Caco-2 (cell line): ENCODE measurements at regions not wholly inside any gene's neighbourhood (a gene's known extent, or its start where the extent isn't known, plus 50 kb on each side); places are given as distances from the start of the nearest gene placed in this dataset.
"Not testable (repeated sequence)": the region's sequence is repeated elsewhere in the genome, so short reads cannot be mapped to it uniquely, and the experiment has no call there.

Source experiments
- BruUV-seq: library from RNA; stranded (reverse); fragments of 400-500 nt; replicated peaks from 2 replicates; lab custom pipeline; 2021; lab: Mats Ljungman, UMichigan
- CTCF ChIA-PET: fragments of 300-600 bp; sonication (Branson Sonifier 250); formaldehyde crosslinking; loops from one replicate; lab custom pipeline; 2022; ENCODE audit warnings: antibody characterized with exemption; lab: Charles Lee
- POLR2A ChIA-PET: fragments of 300-600 bp; sonication (Branson Sonifier 250); formaldehyde crosslinking; loops from one replicate; lab custom pipeline; 2022; ENCODE audit warnings: antibody characterized with exemption; lab: Charles Lee
- DNase-seq, 2 experiments: peaks; one replicate each; pipeline versions ENCODE4 v3.0.0 to v3.0.0-alpha.2; 2020 to 2022
- H3K27me3 ChIP-seq: replicated peaks from 2 replicates; pipeline ENCODE4 v1.6.0; 2011; ENCODE audit warnings: low read length; ENCODE audit not compliant: control insufficient read depth, insufficient read depth
- H3K36me3 ChIP-seq: 2 replicates; pipeline ENCODE4 v1.5.1; 2011; ENCODE audit warnings: low read length; ENCODE audit not compliant: control insufficient read depth, insufficient read depth
- H3K4me1 ChIP-seq: fragments of 250-450 bp; sonication (Bioruptor Pico); 2 replicates; pipeline ENCODE4 v1.5.1; 2020; ENCODE audit warnings: mild to moderate bottlenecking
- H3K4me3 ChIP-seq: 2 replicates; pipeline ENCODE4 v1.5.1; 2011; ENCODE audit warnings: low read depth, mild to moderate bottlenecking, control low read depth, low read length
- H3K9me3 ChIP-seq: fragments of 250-450 bp; sonication (Bioruptor Pico); 2 replicates; pipeline ENCODE4 v1.5.1; 2020; ENCODE audit warnings: mild to moderate bottlenecking, moderate library complexity
- H3K27ac Mint-ChIP-seq: one replicate; pipeline ENCODE4 v1.8.0; 2022; ENCODE audit warnings: mixed read lengths; ENCODE audit not compliant: unreplicated experiment
- H3K27me3 Mint-ChIP-seq: one replicate; pipeline ENCODE4 v1.8.0; 2022; ENCODE audit warnings: mixed read lengths; ENCODE audit not compliant: insufficient read depth, unreplicated experiment
- H3K36me3 Mint-ChIP-seq: one replicate; pipeline ENCODE4 v1.8.0; 2022; ENCODE audit warnings: mild to moderate bottlenecking, mixed read lengths; ENCODE audit not compliant: insufficient read depth, unreplicated experiment
- H3K4me1 Mint-ChIP-seq: one replicate; pipeline ENCODE4 v1.8.0; 2022; ENCODE audit warnings: low read depth, mixed read lengths; ENCODE audit not compliant: unreplicated experiment
- H3K4me3 Mint-ChIP-seq: one replicate; pipeline ENCODE4 v1.8.0; 2022; ENCODE audit warnings: mild to moderate bottlenecking, moderate library complexity, mixed read lengths; ENCODE audit not compliant: unreplicated experiment
- H3K9me3 Mint-ChIP-seq: one replicate; pipeline ENCODE4 v1.8.0; 2022; ENCODE audit warnings: mixed read lengths; ENCODE audit not compliant: unreplicated experiment
- intact Hi-C: fragments of 100-400 bp; cut with micrococcal nuclease; formaldehyde crosslinking; loops from one replicate; pipeline ENCODE4 v1.10.0; 2022; ENCODE audit not compliant: unreplicated experiment
- TF ChIP-seq, protein P1 (sequence below), 2 experiments: fragments of 200-600 bp in 1 of 2; IDR thresholded peaks; 1 replicate in 1 of 2; 2 replicates in 1 of 2; pipeline versions ENCODE4 v1.5.1 to v1.8.0; 2011 to 2022; ENCODE audit warnings: antibody characterized with exemption in 1 of 2, control low read depth in 1 of 2, inconsistent platforms in 1 of 2, low read depth in 1 of 2, low read length in 1 of 2, mild to moderate bottlenecking in 1 of 2, moderate library complexity in 1 of 2; ENCODE audit not compliant: insufficient read depth in 1 of 2, severe bottlenecking in 1 of 2, unreplicated experiment in 1 of 2

DNA sequence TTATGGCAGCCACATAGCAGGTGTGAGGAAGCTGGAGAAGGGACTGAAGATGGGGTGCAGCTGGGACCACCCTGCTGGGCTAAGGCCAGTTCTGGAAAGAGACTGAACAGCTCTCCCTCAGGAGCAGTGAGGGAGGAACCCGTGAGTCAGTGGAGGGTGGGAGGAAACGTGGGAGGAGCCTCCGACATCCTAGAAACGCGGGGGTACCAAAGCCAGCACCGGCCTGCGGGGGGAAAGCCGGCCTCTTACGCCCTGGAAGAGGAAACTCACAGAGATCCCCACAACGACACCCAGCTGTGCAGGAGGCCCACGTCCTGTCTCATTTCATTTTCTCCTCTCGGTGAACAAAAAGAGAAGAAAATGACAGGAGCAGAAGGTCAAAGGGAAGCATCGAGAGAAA lies 185.8 kb upstream of the IRX4 start:
- no peaks in the 10 kb centered on the region for H3K9me3 Mint-ChIP-seq
- ChIA-PET POLR2A (no interaction called here), CTCF (no interaction called here)
- DNase-seq = no peak
- no peaks in the 10 kb centered on the region for H3K4me1 Mint-ChIP-seq
- Histone ChIP-seq H3K4me3 (no peak overlapping the region), H3K9me3 (no peaks in the 10 kb centered on the region), H3K36me3 (no peaks in the 10 kb centered on the region), H3K27me3 (no peaks in the 10 kb centered on the region; the same call in 1 of the 2 replicates), H3K4me1 (no peaks in the 10 kb centered on the region)
- no TSS peak for BruUV-seq
- TF ChIP-seq, protein P1, sequence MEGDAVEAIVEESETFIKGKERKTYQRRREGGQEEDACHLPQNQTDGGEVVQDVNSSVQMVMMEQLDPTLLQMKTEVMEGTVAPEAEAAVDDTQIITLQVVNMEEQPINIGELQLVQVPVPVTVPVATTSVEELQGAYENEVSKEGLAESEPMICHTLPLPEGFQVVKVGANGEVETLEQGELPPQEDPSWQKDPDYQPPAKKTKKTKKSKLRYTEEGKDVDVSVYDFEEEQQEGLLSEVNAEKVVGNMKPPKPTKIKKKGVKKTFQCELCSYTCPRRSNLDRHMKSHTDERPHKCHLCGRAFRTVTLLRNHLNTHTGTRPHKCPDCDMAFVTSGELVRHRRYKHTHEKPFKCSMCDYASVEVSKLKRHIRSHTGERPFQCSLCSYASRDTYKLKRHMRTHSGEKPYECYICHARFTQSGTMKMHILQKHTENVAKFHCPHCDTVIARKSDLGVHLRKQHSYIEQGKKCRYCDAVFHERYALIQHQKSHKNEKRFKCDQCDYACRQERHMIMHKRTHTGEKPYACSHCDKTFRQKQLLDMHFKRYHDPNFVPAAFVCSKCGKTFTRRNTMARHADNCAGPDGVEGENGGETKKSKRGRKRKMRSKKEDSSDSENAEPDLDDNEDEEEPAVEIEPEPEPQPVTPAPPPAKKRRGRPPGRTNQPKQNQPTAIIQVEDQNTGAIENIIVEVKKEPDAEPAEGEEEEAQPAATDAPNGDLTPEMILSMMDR (IDR thresholded peaks at IDR 0.05; ENCODE audit: insufficient read depth in 1 of 2, low read depth in 1 of 2, low read length in 1 of 2, severe bottlenecking in 1 of 2, unreplicated experiment in 1 of 2) = no peak
- peaks cover 18% of the 10 kb centered on the region for H3K27me3 Mint-ChIP-seq
- H3K36me3 Mint-ChIP-seq = no peaks in the 10 kb centered on the region
- no peak overlapping the region for H3K27ac Mint-ChIP-seq
- intact Hi-C loops = no loop called here
- no peak overlapping the region for H3K4me3 Mint-ChIP-seq

GRCh38 chr5:2066373-2066772 lies 183.6 kb upstream of the IRX4 start:
- Mint-ChIP-seq H3K27ac (no peak overlapping the region), H3K9me3 (no peaks in the 10 kb centered on the region), H3K4me1 (no peaks in the 10 kb centered on the region), H3K36me3 (no peaks in the 10 kb centered on the region), H3K4me3 (no peak overlapping the region), H3K27me3 (peaks cover 15% of the 10 kb centered on the region)
- no peak for DNase-seq
- no peaks in the 10 kb centered on the region for H3K36me3 ChIP-seq
- intact Hi-C loops = no loop called here
- TF ChIP-seq, protein P1 (IDR thresholded peaks at IDR 0.05; ENCODE audit: insufficient read depth in 1 of 2, low read depth in 1 of 2, low read length in 1 of 2, severe bottlenecking in 1 of 2, unreplicated experiment in 1 of 2) = no peak
- H3K4me3 ChIP-seq = no peak overlapping the region
- H3K4me1 ChIP-seq = no peaks in the 10 kb centered on the region
- no peaks in the 10 kb centered on the region; the same call in 1 of the 2 replicates for H3K27me3 ChIP-seq
- no peaks in the 10 kb centered on the region for H3K9me3 ChIP-seq
- ChIA-PET CTCF (no interaction called here), POLR2A (no interaction called here)
- no TSS peak for BruUV-seq

- H3K4me3 ChIP-seq, H3K4me1 Mint-ChIP-seq, POLR2A ChIA-PET, H3K4me3 Mint-ChIP-seq, CTCF ChIA-PET, H3K27ac Mint-ChIP-seq, BruUV-seq, H3K9me3 ChIP-seq, H3K27me3 ChIP-seq, H3K36me3 Mint-ChIP-seq, H3K36me3 ChIP-seq, DNase-seq, H3K4me1 ChIP-seq, intact Hi-C loops, H3K9me3 Mint-ChIP-seq: not testable (repeated sequence)
- peaks cover 16% of the 10 kb centered on the region for H3K27me3 Mint-ChIP-seq
These were observed 180.7 kb upstream of the IRX4 start for GRCh38 chr5:2063380-2063779.

DNA sequence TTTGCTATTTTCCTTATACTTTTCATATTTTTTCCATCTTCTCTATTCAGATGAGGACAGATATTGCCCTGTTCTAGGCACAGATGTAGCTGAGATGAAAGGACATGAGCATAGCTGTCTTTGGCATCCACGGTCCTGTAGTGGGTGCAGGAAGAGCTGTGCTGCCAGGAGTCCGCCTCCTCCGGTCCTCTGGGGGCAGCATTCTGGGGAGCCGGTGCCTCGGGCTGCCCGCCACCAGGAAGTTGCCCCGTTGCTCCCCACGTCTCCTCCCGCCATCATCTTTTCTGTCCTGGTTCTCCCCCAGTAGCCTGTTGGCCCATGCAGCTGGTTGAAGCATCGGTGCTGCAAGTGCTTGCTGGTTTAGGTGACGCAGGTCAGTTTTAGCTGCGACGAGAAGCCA lies 170.0 kb upstream of the IRX4 start:
- no TSS peak for BruUV-seq

More for the DNA sequence above, 170.0 kb upstream of the IRX4 start:
- H3K9me3 ChIP-seq = no peaks in the 10 kb centered on the region
- intact Hi-C loops = no loop called here
- H3K4me3 ChIP-seq = no peak overlapping the region
- no peaks in the 10 kb centered on the region for H3K4me1 Mint-ChIP-seq
- no peaks in the 10 kb centered on the region for H3K27me3 ChIP-seq
- H3K27me3 Mint-ChIP-seq = peaks cover 16% of the 10 kb centered on the region
- no peak for DNase-seq
- no peak overlapping the region for H3K4me3 Mint-ChIP-seq
- ChIA-PET CTCF (no interaction called here), POLR2A (no interaction called here)
- H3K36me3 Mint-ChIP-seq = no peaks in the 10 kb centered on the region
- no peak overlapping the region for H3K27ac Mint-ChIP-seq
- H3K4me1 ChIP-seq = no peaks in the 10 kb centered on the region
- TF ChIP-seq, protein P1 (IDR thresholded peaks at IDR 0.05; ENCODE audit: insufficient read depth in 1 of 2, low read depth in 1 of 2, low read length in 1 of 2, severe bottlenecking in 1 of 2, unreplicated experiment in 1 of 2) = no peak
- peaks cover 12% of the 10 kb centered on the region for H3K9me3 Mint-ChIP-seq
- H3K36me3 ChIP-seq = no peaks in the 10 kb centered on the region
